Prostate gland (tissue), 2 donors: ENCODE measurements at regions not wholly inside any gene's neighbourhood (a gene's known extent, or its start where the extent isn't known, plus 50 kb on each side); places are given as distances from the start of the nearest gene placed in this dataset.

Experiments used
- DNase-seq: peaks from one replicate; pipeline ENCODE4 v3.0.0-alpha.2; 2019; ENCODE audit warnings: low spot score
- H3K27ac ChIP-seq, 2 donors: fragments of 200-600 bp; sonication (generic); 2 replicates each; pipeline ENCODE4 v1.5.1; 2017 to 2019
- H3K27me3 ChIP-seq: fragments of 200-600 bp; sonication (generic); replicated peaks from 2 replicates; pipeline ENCODE4 v1.5.1; 2019; ENCODE audit not compliant: insufficient read depth
- H3K36me3 ChIP-seq, 2 donors: fragments of 200-600 bp; sonication (generic); 1 replicate in 1 of 2; 2 replicates in 1 of 2; pipeline versions ENCODE4 v1.5.1 to v1.8.1; 2017 to 2019
- H3K4me1 ChIP-seq: fragments of 200-600 bp; sonication (generic); replicated peaks from 2 replicates; pipeline ENCODE4 v1.5.1; 2019
- H3K4me3 ChIP-seq, 2 donors: fragments of 200-600 bp; sonication (generic); 2 replicates each; pipeline ENCODE4 v1.5.1; 2017 to 2019
- H3K9me3 ChIP-seq: fragments of 200-600 bp; sonication (generic); 2 replicates; pipeline ENCODE4 v1.5.1; 2017
- POLR2A ChIP-seq: fragments of 450-650 bp; IDR thresholded peaks from one replicate; pipeline ENCODE4 v1.6.1; 2016; ENCODE audit warnings: antibody characterized with exemption, mild to moderate bottlenecking
- POLR2AphosphoS5 ChIP-seq: sonication (generic); formaldehyde crosslinking; IDR thresholded peaks from one replicate; pipeline ENCODE4 v1.6.1; 2017; ENCODE audit warnings: antibody characterized with exemption
- WGBS: methylation state at CpG from one replicate; pipeline ENCODE4 v1.1.5; 2018; 5-methylcytosine and 5-hydroxymethylcytosine counted together
- intact Hi-C: fragments of 100-400 bp; cut with DNase I; formaldehyde crosslinking; loops from one replicate; pipeline ENCODE4 v1.14.2; 2022
- TF ChIP-seq, protein P1 (sequence below), 4 experiments: fragments of 200-600 bp in 2 of 4; fragments of 450-650 bp in 2 of 4; sonication (generic) in 2 of 4; IDR thresholded peaks; 1 replicate in 3 of 4; 2 replicates in 1 of 4; pipeline ENCODE4 v1.5.1; 2016 to 2019; ENCODE audit warnings: antibody characterized with exemption in 4 of 4, mild to moderate bottlenecking in 2 of 4, moderate library complexity in 2 of 4

GRCh38 chr7:26011039-26011696 is 140.8 kb upstream of the NFE2L3 start:
- H3K9me3 ChIP-seq = no peaks in the 10 kb centered on the region

DNA sequence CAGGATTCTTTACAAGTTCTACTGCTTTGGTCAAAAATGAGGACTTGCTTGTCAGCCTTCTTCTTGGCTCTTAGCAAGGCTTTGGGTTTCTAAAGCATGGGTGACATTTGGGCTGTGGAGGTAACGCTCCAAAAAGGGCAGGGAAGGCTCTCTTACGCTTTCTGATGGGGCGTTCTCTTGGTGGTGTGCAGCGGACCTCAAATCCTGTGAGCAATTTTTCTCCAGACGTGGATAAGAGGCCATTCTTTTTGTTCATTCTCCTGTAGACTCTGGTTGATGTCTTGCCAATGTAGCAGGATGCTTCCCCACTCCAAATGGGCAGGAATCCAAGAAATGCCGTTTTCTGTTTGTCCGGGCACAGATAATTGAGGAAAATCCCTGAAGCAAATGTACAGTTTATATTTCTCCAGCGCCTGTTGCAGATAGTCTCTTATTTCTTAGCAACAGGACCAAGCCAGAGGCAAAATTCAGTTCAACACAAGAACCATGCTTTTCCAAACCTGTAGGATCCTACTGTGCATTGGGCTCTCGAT is 138.4 kb upstream of the NFE2L3 start:
- H3K4me3 ChIP-seq = no peak overlapping the region
- H3K27me3 ChIP-seq = no peaks in the 10 kb centered on the region
- TF ChIP-seq, protein P1, sequence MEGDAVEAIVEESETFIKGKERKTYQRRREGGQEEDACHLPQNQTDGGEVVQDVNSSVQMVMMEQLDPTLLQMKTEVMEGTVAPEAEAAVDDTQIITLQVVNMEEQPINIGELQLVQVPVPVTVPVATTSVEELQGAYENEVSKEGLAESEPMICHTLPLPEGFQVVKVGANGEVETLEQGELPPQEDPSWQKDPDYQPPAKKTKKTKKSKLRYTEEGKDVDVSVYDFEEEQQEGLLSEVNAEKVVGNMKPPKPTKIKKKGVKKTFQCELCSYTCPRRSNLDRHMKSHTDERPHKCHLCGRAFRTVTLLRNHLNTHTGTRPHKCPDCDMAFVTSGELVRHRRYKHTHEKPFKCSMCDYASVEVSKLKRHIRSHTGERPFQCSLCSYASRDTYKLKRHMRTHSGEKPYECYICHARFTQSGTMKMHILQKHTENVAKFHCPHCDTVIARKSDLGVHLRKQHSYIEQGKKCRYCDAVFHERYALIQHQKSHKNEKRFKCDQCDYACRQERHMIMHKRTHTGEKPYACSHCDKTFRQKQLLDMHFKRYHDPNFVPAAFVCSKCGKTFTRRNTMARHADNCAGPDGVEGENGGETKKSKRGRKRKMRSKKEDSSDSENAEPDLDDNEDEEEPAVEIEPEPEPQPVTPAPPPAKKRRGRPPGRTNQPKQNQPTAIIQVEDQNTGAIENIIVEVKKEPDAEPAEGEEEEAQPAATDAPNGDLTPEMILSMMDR (IDR thresholded peaks at IDR 0.05) = no peak
- TF ChIP-seq POLR2AphosphoS5 (no peak), POLR2A (no peak)
- H3K36me3 ChIP-seq = no peaks in the 10 kb centered on the region
- no peak for DNase-seq
- intact Hi-C loops = no loop called here
- peaks cover 5% of the 10 kb centered on the region for H3K4me1 ChIP-seq
- WGBS = 26% methylated on average over 9 of the region's 9 CpGs
- no peak overlapping the region for H3K27ac ChIP-seq
- H3K9me3 ChIP-seq = no peaks in the 10 kb centered on the region

More at GRCh38 chr7:26011039-26011696, 140.8 kb upstream of the NFE2L3 start:
- no peaks in the 10 kb centered on the region for H3K36me3 ChIP-seq
- intact Hi-C loops = no loop called here
- WGBS = 88% methylated on average over 9 of the region's 9 CpGs
- no peak for TF ChIP-seq POLR2AphosphoS5
- TF ChIP-seq, protein P1 (IDR thresholded peaks at IDR 0.05) = no peak
- no peak for TF ChIP-seq POLR2A
- no peak overlapping the region for H3K4me3 ChIP-seq
- DNase-seq = no peak
- H3K4me1 ChIP-seq = peaks cover 5% of the 10 kb centered on the region
- no peak overlapping the region for H3K27ac ChIP-seq
- no peaks in the 10 kb centered on the region for H3K27me3 ChIP-seq

DNA sequence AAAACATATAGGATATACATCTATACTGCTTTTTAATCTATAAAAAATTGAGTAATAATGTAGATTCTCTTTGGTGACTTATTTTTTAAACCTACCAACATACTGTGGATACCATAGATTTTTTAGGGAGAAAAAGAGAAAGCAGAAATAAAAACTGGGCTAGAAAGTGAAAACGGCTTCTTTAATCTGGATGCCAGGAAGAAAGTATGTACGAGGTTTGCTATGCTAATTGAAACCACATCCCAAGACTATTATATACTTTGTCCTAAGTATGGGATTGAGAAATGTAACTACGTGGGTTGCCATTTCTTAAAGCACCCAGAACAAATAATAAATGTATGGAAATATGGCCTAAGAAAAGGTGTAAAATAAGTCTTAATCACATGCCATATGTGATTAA is 129.0 kb upstream of the NFE2L3 start:
- H3K4me1 ChIP-seq = no peaks in the 10 kb centered on the region
- intact Hi-C loops = no loop called here
- no peak for DNase-seq
- H3K36me3 ChIP-seq = no peaks in the 10 kb centered on the region
- no peak overlapping the region for H3K4me3 ChIP-seq
- peak overlapping the region in 1 of 2 donors; percentile 82 for H3K27ac ChIP-seq
- WGBS = 45% methylated on average over 3 of the region's 3 CpGs
- no peaks in the 10 kb centered on the region for H3K27me3 ChIP-seq
- H3K9me3 ChIP-seq = no peaks in the 10 kb centered on the region
- TF ChIP-seq, protein P1 (IDR thresholded peaks at IDR 0.05) = no peak
- TF ChIP-seq POLR2AphosphoS5 = no peak
- TF ChIP-seq POLR2A = no peak

DNA sequence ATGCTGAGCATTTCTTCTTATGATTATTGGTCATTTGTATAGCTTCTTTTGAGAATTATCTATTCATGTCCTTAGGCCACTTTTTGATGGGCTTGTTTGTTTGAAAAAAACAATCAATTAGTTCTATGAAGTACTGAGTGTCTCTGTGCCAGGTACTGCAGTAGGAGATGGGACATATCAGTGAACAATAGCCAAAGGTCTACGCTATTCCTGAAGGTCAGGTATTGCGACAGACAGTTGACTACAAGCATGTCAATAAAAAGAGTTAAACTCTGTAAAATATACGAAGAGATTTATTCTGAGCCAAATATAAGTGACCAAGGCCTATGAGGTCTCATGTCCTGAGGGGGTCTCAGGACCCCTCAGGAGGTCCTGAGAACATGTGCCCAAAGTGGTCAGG is 122.1 kb upstream of the NFE2L3 start:
- Histone ChIP-seq H3K9me3 (no peaks in the 10 kb centered on the region), H3K4me1 (no peaks in the 10 kb centered on the region), H3K36me3 (no peaks in the 10 kb centered on the region), H3K27me3 (no peaks in the 10 kb centered on the region), H3K27ac (no peak overlapping the region), H3K4me3 (no peak overlapping the region)
- DNase-seq = no peak
- TF ChIP-seq, protein P1 (IDR thresholded peaks at IDR 0.05) = no peak
- TF ChIP-seq POLR2AphosphoS5 (no peak), POLR2A (no peak)
- intact Hi-C loops = no loop called here
- 93% methylated on average over 3 of the region's 3 CpGs for WGBS

DNA sequence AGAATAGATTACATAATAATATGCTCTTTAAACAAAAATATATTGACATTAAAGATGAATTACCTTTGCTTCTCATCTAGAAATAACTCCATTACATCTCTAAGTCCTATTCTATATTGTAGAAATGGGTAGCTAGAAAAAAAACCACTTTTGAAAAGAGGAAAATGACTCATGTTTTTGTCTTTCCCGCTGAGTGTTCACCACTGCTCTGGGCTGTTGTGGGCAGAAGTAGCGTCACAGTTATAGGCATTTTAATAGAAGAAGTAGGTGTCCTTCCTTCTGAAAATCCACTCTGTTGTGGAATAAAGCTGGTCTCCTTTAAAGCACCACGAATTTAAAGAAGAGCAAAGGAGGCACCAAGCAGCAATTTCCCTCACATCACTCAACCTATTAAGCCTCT is 117.6 kb upstream of the NFE2L3 start:
- 84% methylated on average over 3 of the region's 3 CpGs for WGBS
- DNase-seq = no peak
- H3K27ac ChIP-seq = no peak overlapping the region

More for the DNA sequence above, 117.6 kb upstream of the NFE2L3 start:
- no peak overlapping the region for H3K4me3 ChIP-seq
- intact Hi-C loops = no loop called here
- TF ChIP-seq, protein P1 (IDR thresholded peaks at IDR 0.05) = no peak
- TF ChIP-seq POLR2AphosphoS5 = no peak
- TF ChIP-seq POLR2A = no peak
- no peaks in the 10 kb centered on the region for H3K27me3 ChIP-seq
- no peaks in the 10 kb centered on the region for H3K4me1 ChIP-seq
- no peaks in the 10 kb centered on the region for H3K9me3 ChIP-seq
- no peaks in the 10 kb centered on the region for H3K36me3 ChIP-seq
